ENCODE measurements at regions not wholly inside any gene's neighbourhood (a gene's known extent, or its start where the extent isn't known, plus 50 kb on each side); places are given as distances from the start of the nearest gene placed in this dataset.

DNA sequence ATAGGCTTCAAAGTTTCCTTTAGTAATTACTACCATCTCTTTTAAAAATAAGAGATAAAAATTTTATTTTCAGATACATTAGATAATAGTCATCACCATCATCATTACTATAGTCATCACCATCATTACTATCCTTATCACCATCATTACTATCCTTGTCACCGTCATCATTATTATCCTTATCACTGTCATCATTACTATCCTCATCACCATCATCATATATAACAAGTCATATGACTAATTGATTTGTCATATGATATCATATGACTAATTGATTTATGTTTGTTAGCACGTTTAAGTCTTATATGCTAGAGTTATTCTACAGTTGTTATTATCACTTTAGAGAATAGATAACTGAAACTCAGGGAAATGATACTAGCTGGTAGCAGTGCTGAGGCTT, 382.1 kb upstream of the CDH18 start:
- ChIA-PET POLR2A (ENCODE audit: unreplicated experiment) (no interaction called here), CTCF (interaction anchor here (0.6 kb wide), 1 partner anchor 81 kb away, joined by 3 read pairs; no protein-coding TSS in a partner anchor)
- no TSS peak for BruUV-seq (replicated peaks)
- Histone ChIP-seq H3K9me3 (ENCODE audit: insufficient read depth, low read depth) (no peaks in the 10 kb centered on the region), H3K9me2 (ENCODE audit: insufficient read depth) (no peaks in the 10 kb centered on the region), H3K4me1 (replicated peaks; ENCODE audit: insufficient read depth) (no peaks in the 10 kb centered on the region), H2AFZ (no peak overlapping the region), H3K79me2 (ENCODE audit: low read depth) (no peaks in the 10 kb centered on the region), H3K4me3 (no peak overlapping the region), H3K27me3 (ENCODE audit: insufficient read depth, low read depth) (no peaks in the 10 kb centered on the region), H3K4me2 (no peak overlapping the region), H3K36me3 (ENCODE audit: low read depth) (no peaks in the 10 kb centered on the region), H3F3A (ENCODE audit: insufficient read depth, low read depth) (no peaks in the 10 kb centered on the region), H3K27ac (no peak overlapping the region), H4K20me1 (ENCODE audit: insufficient read depth) (no peaks in the 10 kb centered on the region)
- no peak for DNase-seq
- intact Hi-C loops (cut with micrococcal nuclease; ENCODE audit: unreplicated experiment): no loop called here
- TF ChIP-seq EZH2 (IDR thresholded peaks at IDR 0.05; ENCODE audit: low read depth): no peak
- TF ChIP-seq, protein P1, sequence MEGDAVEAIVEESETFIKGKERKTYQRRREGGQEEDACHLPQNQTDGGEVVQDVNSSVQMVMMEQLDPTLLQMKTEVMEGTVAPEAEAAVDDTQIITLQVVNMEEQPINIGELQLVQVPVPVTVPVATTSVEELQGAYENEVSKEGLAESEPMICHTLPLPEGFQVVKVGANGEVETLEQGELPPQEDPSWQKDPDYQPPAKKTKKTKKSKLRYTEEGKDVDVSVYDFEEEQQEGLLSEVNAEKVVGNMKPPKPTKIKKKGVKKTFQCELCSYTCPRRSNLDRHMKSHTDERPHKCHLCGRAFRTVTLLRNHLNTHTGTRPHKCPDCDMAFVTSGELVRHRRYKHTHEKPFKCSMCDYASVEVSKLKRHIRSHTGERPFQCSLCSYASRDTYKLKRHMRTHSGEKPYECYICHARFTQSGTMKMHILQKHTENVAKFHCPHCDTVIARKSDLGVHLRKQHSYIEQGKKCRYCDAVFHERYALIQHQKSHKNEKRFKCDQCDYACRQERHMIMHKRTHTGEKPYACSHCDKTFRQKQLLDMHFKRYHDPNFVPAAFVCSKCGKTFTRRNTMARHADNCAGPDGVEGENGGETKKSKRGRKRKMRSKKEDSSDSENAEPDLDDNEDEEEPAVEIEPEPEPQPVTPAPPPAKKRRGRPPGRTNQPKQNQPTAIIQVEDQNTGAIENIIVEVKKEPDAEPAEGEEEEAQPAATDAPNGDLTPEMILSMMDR (conservative IDR thresholded peaks at IDR 0.05): no peak

DNA sequence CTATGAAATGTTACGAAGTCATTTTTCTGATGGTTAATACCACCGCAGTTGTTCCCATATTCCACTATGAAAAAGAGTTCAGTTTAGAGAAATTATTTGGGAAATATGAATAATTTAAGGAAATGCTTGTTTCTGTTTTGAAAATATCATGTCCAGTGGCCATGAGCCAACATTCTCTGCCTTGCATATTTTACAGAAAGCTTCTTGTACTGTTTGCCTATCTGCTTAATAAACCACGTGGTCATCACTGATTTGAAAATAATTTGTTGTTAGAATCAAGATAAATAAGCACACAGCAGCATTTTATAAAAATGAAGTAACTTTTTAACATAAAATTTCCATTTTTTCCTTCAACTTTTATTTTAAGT, 381.5 kb upstream of the CDH18 start:
- H3K36me3 ChIP-seq (ENCODE audit: low read depth): no peaks in the 10 kb centered on the region
- DNase-seq: no peak
- H3K79me2 ChIP-seq (ENCODE audit: low read depth): no peaks in the 10 kb centered on the region
- H4K20me1 ChIP-seq (ENCODE audit: insufficient read depth): no peaks in the 10 kb centered on the region
- ChIA-PET POLR2A (ENCODE audit: unreplicated experiment) (no interaction called here), CTCF (no interaction called here)
- no peaks in the 10 kb centered on the region for H3K4me1 ChIP-seq (replicated peaks; ENCODE audit: insufficient read depth)
- no peak overlapping the region for H3K4me3 ChIP-seq
- no peak overlapping the region for H3K27ac ChIP-seq
- intact Hi-C loops (cut with micrococcal nuclease; ENCODE audit: unreplicated experiment): no loop called here
- TF ChIP-seq, protein P1 (conservative IDR thresholded peaks at IDR 0.05): no peak
- no peak for TF ChIP-seq EZH2 (IDR thresholded peaks at IDR 0.05; ENCODE audit: low read depth)
- H3K9me3 ChIP-seq (ENCODE audit: insufficient read depth, low read depth): no peaks in the 10 kb centered on the region
- no peaks in the 10 kb centered on the region for H3K27me3 ChIP-seq (ENCODE audit: insufficient read depth, low read depth)
- no TSS peak for BruUV-seq (replicated peaks)
- H3K9me2 ChIP-seq (ENCODE audit: insufficient read depth): no peaks in the 10 kb centered on the region
- no peaks in the 10 kb centered on the region for H3F3A ChIP-seq (ENCODE audit: insufficient read depth, low read depth)
- H3K4me2 ChIP-seq: no peak overlapping the region
- H2AFZ ChIP-seq: no peak overlapping the region

DNA sequence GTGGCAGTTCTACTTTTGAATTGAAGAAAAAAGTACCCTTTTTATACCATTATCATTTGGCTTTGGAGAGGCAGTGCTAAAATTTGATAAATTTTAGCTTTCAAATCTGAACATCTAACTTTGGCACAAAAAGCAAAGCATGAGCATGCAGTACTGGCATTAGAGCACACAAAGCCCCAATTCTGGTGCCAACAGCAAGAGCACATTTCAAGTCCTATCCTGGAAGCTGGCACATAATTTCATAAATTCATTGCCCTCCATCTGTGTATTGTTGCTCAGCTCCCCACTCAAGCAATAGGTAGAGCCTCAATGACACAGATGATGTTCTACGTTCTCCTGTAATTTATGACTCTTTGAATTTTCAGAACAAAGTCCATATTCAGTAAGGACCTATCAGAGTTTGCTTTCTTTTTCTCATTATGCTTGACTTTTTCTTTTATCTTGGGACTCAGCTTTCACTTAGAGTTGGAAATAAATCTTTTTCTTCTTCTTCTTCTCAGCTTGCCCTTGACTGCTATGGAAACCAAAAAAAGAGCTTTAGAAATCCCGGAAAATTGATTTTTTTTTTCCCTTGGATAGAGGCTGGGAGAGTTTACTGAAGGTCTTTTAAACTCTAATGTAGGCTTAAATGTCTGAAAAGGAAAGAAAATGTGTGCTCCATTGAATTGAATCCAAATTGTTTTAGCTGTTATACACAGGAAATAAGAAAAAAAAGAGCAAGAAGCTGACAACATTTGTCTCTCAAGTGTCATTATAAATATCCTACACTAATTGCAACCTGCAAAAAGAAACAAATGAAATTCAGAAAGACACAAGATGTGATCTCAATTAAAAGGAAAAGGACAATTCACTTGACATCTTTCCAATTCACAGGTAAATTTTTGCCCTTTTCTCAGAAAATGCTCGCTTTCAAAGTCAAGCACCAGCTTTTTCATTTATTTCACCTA, 380.8 kb upstream of the CDH18 start:
- TF ChIP-seq, protein P1 (conservative IDR thresholded peaks at IDR 0.05): no peak
- no peak for TF ChIP-seq EZH2 (IDR thresholded peaks at IDR 0.05; ENCODE audit: low read depth)
- intact Hi-C loops (cut with micrococcal nuclease; ENCODE audit: unreplicated experiment): no loop called here
- Histone ChIP-seq H3K4me2 (no peak overlapping the region), H3K36me3 (ENCODE audit: low read depth) (no peaks in the 10 kb centered on the region), H3K27ac (no peak overlapping the region), H3K4me1 (replicated peaks; ENCODE audit: insufficient read depth) (no peaks in the 10 kb centered on the region), H3K79me2 (ENCODE audit: low read depth) (no peaks in the 10 kb centered on the region), H3K4me3 (no peak overlapping the region), H3K27me3 (ENCODE audit: insufficient read depth, low read depth) (no peaks in the 10 kb centered on the region), H3K9me2 (ENCODE audit: insufficient read depth) (no peaks in the 10 kb centered on the region), H3F3A (ENCODE audit: insufficient read depth, low read depth) (no peaks in the 10 kb centered on the region), H2AFZ (no peak overlapping the region), H4K20me1 (ENCODE audit: insufficient read depth) (no peaks in the 10 kb centered on the region), H3K9me3 (ENCODE audit: insufficient read depth, low read depth) (no peaks in the 10 kb centered on the region)
- DNase-seq: no peak
- no TSS peak for BruUV-seq (replicated peaks)
- ChIA-PET POLR2A (ENCODE audit: unreplicated experiment) (no interaction called here), CTCF (no interaction called here)

Measured in PC-9 (cell line).